ENCODE measurements at regions not wholly inside any gene's neighbourhood (a gene's known extent, or its start where the extent isn't known, plus 50 kb on each side); places are given as distances from the start of the nearest gene placed in this dataset.

- no peak for ATAC-seq
- TF ChIP-seq ARNTL (CRISPR knock-in tag; IDR thresholded peaks at IDR 0.05; ENCODE audit: borderline replicate concordance, low read depth) (no peak), BACH2 (CRISPR knock-in tag; IDR thresholded peaks at IDR 0.05; ENCODE audit: borderline replicate concordance) (no peak), ESRRG (CRISPR knock-in tag; IDR thresholded peaks at IDR 0.05) (no peak), PPARA (CRISPR knock-in tag; IDR thresholded peaks at IDR 0.05; ENCODE audit: borderline replicate concordance) (no peak), TCF4 (CRISPR knock-in tag; IDR thresholded peaks at IDR 0.05; ENCODE audit: borderline replicate concordance) (no peak), ZNF565 (CRISPR knock-in tag; conservative IDR thresholded peaks at IDR 0.05; ENCODE audit: low read depth) (no peak), CSDC2 (CRISPR knock-in tag; IDR thresholded peaks at IDR 0.05) (no peak), TOX (CRISPR knock-in tag; IDR thresholded peaks at IDR 0.05; ENCODE audit: borderline replicate concordance) (no peak), RARB (CRISPR knock-in tag; IDR thresholded peaks at IDR 0.05) (no peak), ZFP3 (CRISPR knock-in tag; IDR thresholded peaks at IDR 0.05) (no peak), OSR1 (CRISPR knock-in tag; IDR thresholded peaks at IDR 0.05) (no peak), SNAI2 (CRISPR knock-in tag; IDR thresholded peaks at IDR 0.05) (no peak), ZFP30 (CRISPR knock-in tag; IDR thresholded peaks at IDR 0.05) (no peak), GLIS3 (CRISPR knock-in tag; IDR thresholded peaks at IDR 0.05) (no peak)
- TF ChIP-seq, protein P1, sequence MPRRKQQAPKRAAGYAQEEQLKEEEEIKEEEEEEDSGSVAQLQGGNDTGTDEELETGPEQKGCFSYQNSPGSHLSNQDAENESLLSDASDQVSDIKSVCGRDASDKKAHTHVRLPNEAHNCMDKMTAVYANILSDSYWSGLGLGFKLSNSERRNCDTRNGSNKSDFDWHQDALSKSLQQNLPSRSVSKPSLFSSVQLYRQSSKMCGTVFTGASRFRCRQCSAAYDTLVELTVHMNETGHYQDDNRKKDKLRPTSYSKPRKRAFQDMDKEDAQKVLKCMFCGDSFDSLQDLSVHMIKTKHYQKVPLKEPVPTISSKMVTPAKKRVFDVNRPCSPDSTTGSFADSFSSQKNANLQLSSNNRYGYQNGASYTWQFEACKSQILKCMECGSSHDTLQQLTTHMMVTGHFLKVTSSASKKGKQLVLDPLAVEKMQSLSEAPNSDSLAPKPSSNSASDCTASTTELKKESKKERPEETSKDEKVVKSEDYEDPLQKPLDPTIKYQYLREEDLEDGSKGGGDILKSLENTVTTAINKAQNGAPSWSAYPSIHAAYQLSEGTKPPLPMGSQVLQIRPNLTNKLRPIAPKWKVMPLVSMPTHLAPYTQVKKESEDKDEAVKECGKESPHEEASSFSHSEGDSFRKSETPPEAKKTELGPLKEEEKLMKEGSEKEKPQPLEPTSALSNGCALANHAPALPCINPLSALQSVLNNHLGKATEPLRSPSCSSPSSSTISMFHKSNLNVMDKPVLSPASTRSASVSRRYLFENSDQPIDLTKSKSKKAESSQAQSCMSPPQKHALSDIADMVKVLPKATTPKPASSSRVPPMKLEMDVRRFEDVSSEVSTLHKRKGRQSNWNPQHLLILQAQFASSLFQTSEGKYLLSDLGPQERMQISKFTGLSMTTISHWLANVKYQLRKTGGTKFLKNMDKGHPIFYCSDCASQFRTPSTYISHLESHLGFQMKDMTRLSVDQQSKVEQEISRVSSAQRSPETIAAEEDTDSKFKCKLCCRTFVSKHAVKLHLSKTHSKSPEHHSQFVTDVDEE (CRISPR knock-in tag; IDR thresholded peaks at IDR 0.05) = no peak
- TF ChIP-seq, protein P2, sequence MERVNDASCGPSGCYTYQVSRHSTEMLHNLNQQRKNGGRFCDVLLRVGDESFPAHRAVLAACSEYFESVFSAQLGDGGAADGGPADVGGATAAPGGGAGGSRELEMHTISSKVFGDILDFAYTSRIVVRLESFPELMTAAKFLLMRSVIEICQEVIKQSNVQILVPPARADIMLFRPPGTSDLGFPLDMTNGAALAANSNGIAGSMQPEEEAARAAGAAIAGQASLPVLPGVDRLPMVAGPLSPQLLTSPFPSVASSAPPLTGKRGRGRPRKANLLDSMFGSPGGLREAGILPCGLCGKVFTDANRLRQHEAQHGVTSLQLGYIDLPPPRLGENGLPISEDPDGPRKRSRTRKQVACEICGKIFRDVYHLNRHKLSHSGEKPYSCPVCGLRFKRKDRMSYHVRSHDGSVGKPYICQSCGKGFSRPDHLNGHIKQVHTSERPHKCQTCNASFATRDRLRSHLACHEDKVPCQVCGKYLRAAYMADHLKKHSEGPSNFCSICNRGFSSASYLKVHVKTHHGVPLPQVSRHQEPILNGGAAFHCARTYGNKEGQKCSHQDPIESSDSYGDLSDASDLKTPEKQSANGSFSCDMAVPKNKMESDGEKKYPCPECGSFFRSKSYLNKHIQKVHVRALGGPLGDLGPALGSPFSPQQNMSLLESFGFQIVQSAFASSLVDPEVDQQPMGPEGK (CRISPR knock-in tag; IDR thresholded peaks at IDR 0.05; ENCODE audit: borderline replicate concordance) = no peak
- TF ChIP-seq, protein P3, sequence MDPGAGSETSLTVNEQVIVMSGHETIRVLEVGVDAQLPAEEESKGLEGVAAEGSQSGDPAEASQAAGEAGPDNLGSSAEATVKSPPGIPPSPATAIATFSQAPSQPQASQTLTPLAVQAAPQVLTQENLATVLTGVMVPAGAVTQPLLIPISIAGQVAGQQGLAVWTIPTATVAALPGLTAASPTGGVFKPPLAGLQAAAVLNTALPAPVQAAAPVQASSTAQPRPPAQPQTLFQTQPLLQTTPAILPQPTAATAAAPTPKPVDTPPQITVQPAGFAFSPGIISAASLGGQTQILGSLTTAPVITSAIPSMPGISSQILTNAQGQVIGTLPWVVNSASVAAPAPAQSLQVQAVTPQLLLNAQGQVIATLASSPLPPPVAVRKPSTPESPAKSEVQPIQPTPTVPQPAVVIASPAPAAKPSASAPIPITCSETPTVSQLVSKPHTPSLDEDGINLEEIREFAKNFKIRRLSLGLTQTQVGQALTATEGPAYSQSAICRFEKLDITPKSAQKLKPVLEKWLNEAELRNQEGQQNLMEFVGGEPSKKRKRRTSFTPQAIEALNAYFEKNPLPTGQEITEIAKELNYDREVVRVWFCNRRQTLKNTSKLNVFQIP (CRISPR knock-in tag; IDR thresholded peaks at IDR 0.05; ENCODE audit: borderline replicate concordance, low read depth) = no peak
Measured at GRCh38 chr1:72394457-72394856, 112.1 kb upstream of the NEGR1 start.

DNA sequence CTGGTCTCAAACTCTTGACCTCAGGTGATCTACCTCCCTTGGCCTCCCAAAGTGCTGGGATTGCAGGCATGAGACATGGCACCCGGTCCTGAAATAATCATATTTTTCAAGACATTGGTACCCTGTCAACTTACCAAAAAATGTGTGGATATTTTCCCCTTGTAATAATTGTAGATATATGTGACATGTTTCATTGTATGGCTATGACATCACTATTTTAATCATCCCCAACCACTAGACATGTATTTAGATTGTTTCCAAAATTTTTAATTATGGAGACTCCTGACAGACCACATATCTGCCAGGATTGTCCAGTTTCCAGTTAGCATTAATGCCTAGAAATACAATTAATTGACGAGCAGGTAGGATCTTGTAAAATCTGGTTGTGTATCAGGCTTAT, 96.7 kb upstream of the NEGR1 start:
- TF ChIP-seq CREB5 (CRISPR knock-in tag; IDR thresholded peaks at IDR 0.05; ENCODE audit: low read depth) = no peak
- TF ChIP-seq TOX (CRISPR knock-in tag; IDR thresholded peaks at IDR 0.05; ENCODE audit: borderline replicate concordance) = no peak
- TF ChIP-seq ZNF565 (CRISPR knock-in tag; conservative IDR thresholded peaks at IDR 0.05; ENCODE audit: low read depth) = no peak
- TF ChIP-seq, protein P1 (CRISPR knock-in tag; IDR thresholded peaks at IDR 0.05) = no peak
- no peak for TF ChIP-seq ISL1 (CRISPR knock-in tag; IDR thresholded peaks at IDR 0.05)
- TF ChIP-seq BACH2 (CRISPR knock-in tag; IDR thresholded peaks at IDR 0.05; ENCODE audit: borderline replicate concordance) = no peak
- TF ChIP-seq, protein P3 (CRISPR knock-in tag; IDR thresholded peaks at IDR 0.05; ENCODE audit: borderline replicate concordance, low read depth) = no peak
- no peak for TF ChIP-seq GLIS3 (CRISPR knock-in tag; IDR thresholded peaks at IDR 0.05)
- TF ChIP-seq ZFP3 (CRISPR knock-in tag; IDR thresholded peaks at IDR 0.05) = no peak
- TF ChIP-seq, protein P2 (CRISPR knock-in tag; IDR thresholded peaks at IDR 0.05; ENCODE audit: borderline replicate concordance) = no peak
- no peak for TF ChIP-seq CSRNP3 (CRISPR knock-in tag; IDR thresholded peaks at IDR 0.05)
- no peak for TF ChIP-seq ARNTL (CRISPR knock-in tag; IDR thresholded peaks at IDR 0.05; ENCODE audit: borderline replicate concordance, low read depth)
- no peak for TF ChIP-seq OSR1 (CRISPR knock-in tag; IDR thresholded peaks at IDR 0.05)
- no peak for TF ChIP-seq PPARA (CRISPR knock-in tag; IDR thresholded peaks at IDR 0.05; ENCODE audit: borderline replicate concordance)
- TF ChIP-seq ESRRG (CRISPR knock-in tag; IDR thresholded peaks at IDR 0.05) = no peak

More for the DNA sequence above, 96.7 kb upstream of the NEGR1 start:
- no peak for ATAC-seq
